K562 (cell line): ENCODE measurements at regions not wholly inside any gene's neighbourhood (a gene's known extent, or its start where the extent isn't known, plus 50 kb on each side); places are given as distances from the start of the nearest gene placed in this dataset.

ENCODE experiments used
- ATAC-seq: fragments of 200-7000 bp; cut with Tn5 transposase; 3 replicates; pipeline ENCODE4 v1.9.1; 2020; ENCODE audit warnings: moderate library complexity
- BruUV-seq: library from RNA; stranded (reverse); fragments of 400-500 nt; replicated peaks from 2 replicates; lab custom pipeline; 2021; lab: Mats Ljungman, UMichigan
- CTCF ChIA-PET: fragments of 300-600 bp; formaldehyde crosslinking; extraction: SDS; loops from one replicate; lab custom pipeline; 2021; ENCODE audit warnings: low intra/inter-chr PET ratio; lab: Yijun Ruan, JAX
- POLR2A ChIA-PET: fragments of 300-600, 350-650 bp; sonication (Branson Sonifier 250); formaldehyde crosslinking; extraction: SDS; loops from one replicate; lab custom pipeline; 2021; ENCODE audit warnings: antibody characterized with exemption, inconsistent platforms; lab: Yijun Ruan, JAX
- DNase-seq, 4 experiments: peaks; one replicate each; pipeline versions ENCODE4 v3.0.0 to v3.0.0-alpha.2; 2011 to 2018; ENCODE audit warnings: low spot score in 3 of 4, mixed read lengths in 3 of 4; ENCODE audit errors: extremely low read depth in 1 of 4
- FAIRE-seq: peaks from 2 replicates; lab custom pipeline; 2011; peaks lifted over from hg19 to GRCh38; lab: Jason Lieb, UNC
- H2AFZ ChIP-seq: 2 replicates; pipeline ENCODE4 v1.6.0; 2011; ENCODE audit warnings: low read depth, low read length, control low read depth, inconsistent platforms
- H3K27ac ChIP-seq: fragments of 200-600 bp; 3 replicates; pipeline ENCODE4 v1.8.0; 2011; ENCODE audit warnings: low read depth, mild to moderate bottlenecking, control low read depth, inconsistent platforms, low read length, moderate library complexity, mixed read lengths; ENCODE audit errors: extremely low read depth
- H3K27me3 ChIP-seq, 2 experiments: fragments of 300-600 bp in 1 of 2; 2 replicates in 1 of 2; 3 replicates in 1 of 2; pipeline versions ENCODE4 v1.6.0 to v1.8.0; 2011; ENCODE audit warnings: inconsistent platforms in 2 of 2, low read length in 2 of 2, mild to moderate bottlenecking in 1 of 2, mixed read lengths in 1 of 2, moderate library complexity in 1 of 2; ENCODE audit not compliant: control insufficient read depth in 2 of 2, insufficient read depth in 2 of 2
- H3K36me3 ChIP-seq: fragments of 300-600 bp; 3 replicates; pipeline ENCODE4 v1.8.0; 2011; ENCODE audit warnings: mild to moderate bottlenecking, low read length, inconsistent platforms; ENCODE audit not compliant: control insufficient read depth, insufficient read depth
- H3K4me1 ChIP-seq, 2 experiments: fragments of 200-600 bp in 1 of 2; replicated peaks in 1 of 2; 2 replicates in 1 of 2; 3 replicates in 1 of 2; pipeline versions ENCODE4 v1.5.1 to v1.8.0; 2011; ENCODE audit warnings: inconsistent platforms in 2 of 2, low read length in 2 of 2, mild to moderate bottlenecking in 1 of 2, mixed read lengths in 1 of 2, moderate library complexity in 1 of 2; ENCODE audit not compliant: control insufficient read depth in 2 of 2, insufficient read depth in 2 of 2
- H3K4me2 ChIP-seq: 2 replicates; pipeline ENCODE4 v1.6.1; 2011; ENCODE audit warnings: low read length, control low read depth, inconsistent platforms, mixed read lengths; ENCODE audit not compliant: insufficient read depth
- H3K4me3 ChIP-seq: fragments of 200-600 bp; sonication (generic), shearing (Covaris generic); 2 replicates; pipeline ENCODE4 v1.5.1; 2016; ENCODE audit warnings: control low read depth, inconsistent platforms
- H3K79me2 ChIP-seq: fragments of 200-600 bp; 3 replicates; pipeline ENCODE4 v1.8.0; 2011; ENCODE audit warnings: low read length, inconsistent platforms; ENCODE audit not compliant: control insufficient read depth, insufficient read depth
- H3K9ac ChIP-seq, 2 experiments: 2 replicates each; pipeline versions ENCODE4 v1.6.0 to v1.6.1; 2011; ENCODE audit warnings: low read depth in 2 of 2, low read length in 2 of 2, control low read depth in 1 of 2, inconsistent platforms in 1 of 2, mild to moderate bottlenecking in 1 of 2, mixed read lengths in 1 of 2; ENCODE audit not compliant: insufficient read depth in 1 of 2
- H3K9me1 ChIP-seq: one replicate; pipeline ENCODE4 v1.6.0; 2011; ENCODE audit warnings: inconsistent platforms, mild to moderate bottlenecking, low read length, moderate library complexity; ENCODE audit not compliant: control insufficient read depth, insufficient read depth
- H3K9me3 ChIP-seq: replicated peaks from 2 replicates; pipeline ENCODE4 v1.5.1; 2011; ENCODE audit warnings: low read depth, low read length, inconsistent platforms; ENCODE audit not compliant: control insufficient read depth, insufficient read depth
- H4K20me1 ChIP-seq: replicated peaks from 2 replicates; pipeline ENCODE4 v1.6.1; 2011; ENCODE audit warnings: low read length, inconsistent platforms, mixed read lengths; ENCODE audit not compliant: control insufficient read depth, insufficient read depth
- ELK1 ChIP-seq: sonication (generic); formaldehyde crosslinking; IDR thresholded peaks from 2 replicates; pipeline ENCODE4 v1.8.1; 2022; ENCODE audit warnings: missing genetic modification reagents
- IFI16 ChIP-seq: fragments of 250-450 bp; sonication (Bioruptor Pico); IDR thresholded peaks from 2 replicates; pipeline ENCODE4 v2.1.2; 2022; ENCODE audit warnings: mild to moderate bottlenecking, inconsistent platforms
- NR0B1 ChIP-seq: fragments of 450-650 bp; IDR thresholded peaks from one replicate; pipeline ENCODE4 v1.6.1; 2018; ENCODE audit warnings: mild to moderate bottlenecking, moderate library complexity; ENCODE audit not compliant: partially characterized antibody
- PCBP1 ChIP-seq: fragments of 200-400 bp; formaldehyde crosslinking; IDR thresholded peaks from 2 replicates; pipeline ENCODE4 v1.6.1; 2018; ENCODE audit warnings: mild to moderate bottlenecking, low read depth, low read length; ENCODE audit not compliant: poor library complexity, severe bottlenecking
- PHB ChIP-seq: fragments of 250-450 bp; sonication (Bioruptor Pico); IDR thresholded peaks from 2 replicates; pipeline ENCODE4 v1.5.0; 2021
- SAFB2 ChIP-seq: fragments of 200-400 bp; formaldehyde crosslinking; IDR thresholded peaks from 2 replicates; pipeline ENCODE4 v1.6.1; 2018; ENCODE audit warnings: borderline replicate concordance, low read length, low read depth, moderate library complexity; ENCODE audit not compliant: severe bottlenecking
- ZFP30 ChIP-seq: fragments of 250-450 bp; sonication (Bioruptor Pico); IDR thresholded peaks from 2 replicates; pipeline ENCODE4 v1.8.0; 2022; ENCODE audit warnings: moderate library complexity, mild to moderate bottlenecking, inconsistent platforms, borderline replicate concordance
- ZNF184 ChIP-seq: sonication (generic); formaldehyde crosslinking; IDR thresholded peaks from 2 replicates; pipeline ENCODE4 v1.5.0; 2020; ENCODE audit warnings: missing genetic modification reagents
- ZNF75A ChIP-seq: fragments of 450-650 bp; formaldehyde crosslinking; IDR thresholded peaks from 2 replicates; pipeline ENCODE4 v1.4.0; 2020; ENCODE audit warnings: mild to moderate bottlenecking
- WGBS: fragments of 100-300 bp; shearing (Covaris generic); methylation state at CpG from one replicate; pipeline ENCODE4 v1.1.6; 2016; ENCODE audit warnings: low coverage, mixed read lengths; ENCODE audit not compliant: insufficient coverage; ENCODE audit errors: missing lambda C conversion rate; 5-methylcytosine and 5-hydroxymethylcytosine counted together
- in situ Hi-C: fragments of 300-500 bp; cut with MboI; formaldehyde crosslinking; loops from 4 replicates; pipeline ENCODE4 v1.15.0; 2018; ENCODE audit warnings: inconsistent platforms, mixed read lengths
- intact Hi-C: fragments of 100-400 bp; cut with micrococcal nuclease; formaldehyde crosslinking; loops from 2 replicates; pipeline ENCODE4 v1.14.2; 2022
- TF ChIP-seq, protein P1 (sequence below): fragments of 450-650 bp; IDR thresholded peaks from 2 replicates; pipeline ENCODE4 v1.6.1; 2016; ENCODE audit warnings: low read depth
- TF ChIP-seq, protein P2 (sequence below): fragments of 450-650 bp; formaldehyde crosslinking; IDR thresholded peaks from 2 replicates; pipeline ENCODE4 v1.4.0; 2022; ENCODE audit warnings: mild to moderate bottlenecking, moderate library complexity

- WGBS = 2% methylated on average over 4 of the region's 4 CpGs
- DNase-seq (no peak), ATAC-seq (no peak), FAIRE-seq (no peak)
- H3K4me3 ChIP-seq = no peak overlapping the region
- H3K9me1 ChIP-seq = no peaks in the 10 kb centered on the region
- no peaks in the 10 kb centered on the region; the same call in 1 of the 2 replicates for H3K9me3 ChIP-seq
- no TSS peak for BruUV-seq
- H3K79me2 ChIP-seq = no peaks in the 10 kb centered on the region
- H3K4me2 ChIP-seq = no peak overlapping the region
- H3K36me3 ChIP-seq = no peaks in the 10 kb centered on the region
- no peak overlapping the region for H3K9ac ChIP-seq
- no peaks in the 10 kb centered on the region for H3K27me3 ChIP-seq
- intact Hi-C loops (no loop called here), in situ Hi-C loops (no loop called here)
- ChIA-PET POLR2A (no interaction called here), CTCF (no interaction called here)
- TF ChIP-seq ZFP30 (CRISPR knock-in tag) = no peak
- TF ChIP-seq SAFB2 = no peak
- TF ChIP-seq ELK1 = no peak
- no peak for TF ChIP-seq IFI16 (CRISPR knock-in tag)
- TF ChIP-seq NR0B1 = no peak
- TF ChIP-seq, protein P1, sequence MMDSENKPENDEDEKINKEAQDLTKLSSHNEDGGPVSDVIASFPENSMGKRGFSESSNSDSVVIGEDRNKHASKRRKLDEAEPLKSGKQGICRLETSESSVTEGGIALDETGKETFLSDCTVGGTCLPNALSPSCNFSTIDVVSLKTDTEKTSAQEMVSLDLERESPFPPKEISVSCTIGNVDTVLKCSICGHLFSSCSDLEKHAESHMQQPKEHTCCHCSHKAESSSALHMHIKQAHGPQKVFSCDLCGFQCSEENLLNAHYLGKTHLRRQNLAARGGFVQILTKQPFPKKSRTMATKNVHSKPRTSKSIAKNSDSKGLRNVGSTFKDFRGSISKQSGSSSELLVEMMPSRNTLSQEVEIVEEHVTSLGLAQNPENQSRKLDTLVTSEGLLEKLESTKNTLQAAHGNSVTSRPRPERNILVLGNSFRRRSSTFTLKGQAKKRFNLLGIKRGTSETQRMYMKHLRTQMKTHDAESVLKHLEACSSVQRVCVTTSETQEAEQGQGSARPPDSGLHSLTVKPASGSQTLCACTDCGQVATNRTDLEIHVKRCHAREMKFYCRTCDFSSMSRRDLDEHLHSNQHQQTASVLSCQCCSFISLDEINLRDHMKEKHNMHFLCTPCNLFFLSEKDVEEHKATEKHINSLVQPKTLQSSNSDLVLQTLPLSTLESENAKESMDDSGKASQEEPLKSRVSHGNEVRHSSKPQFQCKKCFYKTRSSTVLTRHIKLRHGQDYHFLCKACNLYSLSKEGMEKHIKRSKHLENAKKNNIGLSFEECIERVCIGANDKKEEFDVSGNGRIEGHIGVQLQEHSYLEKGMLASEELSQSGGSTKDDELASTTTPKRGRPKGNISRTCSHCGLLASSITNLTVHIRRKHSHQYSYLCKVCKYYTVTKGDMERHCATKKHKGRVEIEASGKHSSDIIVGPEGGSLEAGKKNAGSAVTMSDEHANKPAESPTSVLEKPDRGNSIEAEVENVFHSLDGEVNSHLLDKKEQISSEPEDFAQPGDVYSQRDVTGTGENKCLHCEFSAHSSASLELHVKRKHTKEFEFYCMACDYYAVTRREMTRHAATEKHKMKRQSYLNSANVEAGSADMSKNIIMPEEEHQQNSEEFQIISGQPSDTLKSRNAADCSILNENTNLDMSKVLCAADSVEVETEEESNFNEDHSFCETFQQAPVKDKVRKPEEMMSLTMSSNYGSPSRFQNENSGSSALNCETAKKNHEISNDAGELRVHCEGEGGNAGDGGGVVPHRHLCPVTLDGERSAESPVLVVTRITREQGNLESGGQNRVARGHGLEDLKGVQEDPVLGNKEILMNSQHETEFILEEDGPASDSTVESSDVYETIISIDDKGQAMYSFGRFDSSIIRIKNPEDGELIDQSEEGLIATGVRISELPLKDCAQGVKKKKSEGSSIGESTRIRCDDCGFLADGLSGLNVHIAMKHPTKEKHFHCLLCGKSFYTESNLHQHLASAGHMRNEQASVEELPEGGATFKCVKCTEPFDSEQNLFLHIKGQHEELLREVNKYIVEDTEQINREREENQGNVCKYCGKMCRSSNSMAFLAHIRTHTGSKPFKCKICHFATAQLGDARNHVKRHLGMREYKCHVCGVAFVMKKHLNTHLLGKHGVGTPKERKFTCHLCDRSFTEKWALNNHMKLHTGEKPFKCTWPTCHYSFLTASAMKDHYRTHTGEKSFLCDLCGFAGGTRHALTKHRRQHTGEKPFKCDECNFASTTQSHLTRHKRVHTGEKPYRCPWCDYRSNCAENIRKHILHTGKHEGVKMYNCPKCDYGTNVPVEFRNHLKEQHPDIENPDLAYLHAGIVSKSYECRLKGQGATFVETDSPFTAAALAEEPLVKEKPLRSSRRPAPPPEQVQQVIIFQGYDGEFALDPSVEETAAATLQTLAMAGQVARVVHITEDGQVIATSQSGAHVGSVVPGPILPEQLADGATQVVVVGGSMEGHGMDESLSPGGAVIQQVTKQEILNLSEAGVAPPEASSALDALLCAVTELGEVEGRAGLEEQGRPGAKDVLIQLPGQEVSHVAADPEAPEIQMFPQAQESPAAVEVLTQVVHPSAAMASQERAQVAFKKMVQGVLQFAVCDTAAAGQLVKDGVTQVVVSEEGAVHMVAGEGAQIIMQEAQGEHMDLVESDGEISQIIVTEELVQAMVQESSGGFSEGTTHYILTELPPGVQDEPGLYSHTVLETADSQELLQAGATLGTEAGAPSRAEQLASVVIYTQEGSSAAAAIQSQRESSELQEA = no peak
- TF ChIP-seq ZNF75A (CRISPR knock-in tag) = no peak
- no peak for TF ChIP-seq PHB
- TF ChIP-seq, protein P2, sequence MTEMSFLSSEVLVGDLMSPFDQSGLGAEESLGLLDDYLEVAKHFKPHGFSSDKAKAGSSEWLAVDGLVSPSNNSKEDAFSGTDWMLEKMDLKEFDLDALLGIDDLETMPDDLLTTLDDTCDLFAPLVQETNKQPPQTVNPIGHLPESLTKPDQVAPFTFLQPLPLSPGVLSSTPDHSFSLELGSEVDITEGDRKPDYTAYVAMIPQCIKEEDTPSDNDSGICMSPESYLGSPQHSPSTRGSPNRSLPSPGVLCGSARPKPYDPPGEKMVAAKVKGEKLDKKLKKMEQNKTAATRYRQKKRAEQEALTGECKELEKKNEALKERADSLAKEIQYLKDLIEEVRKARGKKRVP (CRISPR knock-in tag) = no peak
- TF ChIP-seq PCBP1 = no peak
- no peak for TF ChIP-seq ZNF184 (CRISPR knock-in tag)
- no peak overlapping the region for H3K27ac ChIP-seq
- no peaks in the 10 kb centered on the region for H3K4me1 ChIP-seq
- H4K20me1 ChIP-seq = no peaks in the 10 kb centered on the region
- no peak overlapping the region for H2AFZ ChIP-seq
Observed at GRCh38 chr2:56685205-56685604, 501.4 kb downstream of the CCDC85A start.
